AG09319 (cell line): ENCODE measurements at regions not wholly inside any gene's neighbourhood (a gene's known extent, or its start where the extent isn't known, plus 50 kb on each side); places are given as distances from the start of the nearest gene placed in this dataset.

ENCODE experiments used
- DNase-seq: peaks from one replicate; pipeline ENCODE4 v3.0.0-alpha.2; 2010; ENCODE audit warnings: low read depth; ENCODE audit errors: extremely low read depth
- CTCF ChIP-seq: IDR thresholded peaks from 2 replicates; pipeline ENCODE4 v1.5.1; 2011; ENCODE audit warnings: low read depth, mild to moderate bottlenecking, inconsistent platforms, low read length, moderate library complexity

GRCh38 chr6:72476051-72476450 lies 145.8 kb upstream of the KCNQ5 start:
- DNase-seq, result no peak
- TF ChIP-seq CTCF, result no peak

GRCh38 chr6:72476646-72477045 lies 145.2 kb upstream of the KCNQ5 start:
- no peak for DNase-seq
- TF ChIP-seq CTCF, result no peak

DNA sequence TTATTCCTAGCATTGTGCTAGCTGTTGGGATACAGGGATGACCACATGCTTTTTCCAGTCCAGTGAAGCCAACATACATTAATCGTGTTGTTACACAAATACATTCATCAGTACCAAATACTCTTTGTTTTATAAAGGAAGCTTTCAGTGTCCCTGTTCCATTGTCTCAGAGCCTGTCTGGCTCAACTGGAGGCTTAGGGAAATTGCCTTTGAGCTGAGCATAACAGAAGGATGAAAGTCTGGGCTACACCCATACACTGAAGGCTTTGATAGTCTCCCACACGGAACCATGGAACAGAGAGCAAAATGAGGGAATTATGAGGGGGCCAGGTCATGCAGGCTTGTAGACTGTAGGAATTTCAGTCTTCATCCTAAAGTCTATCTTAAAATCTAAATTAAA lies 126.4 kb upstream of the KCNQ5 start:
- no peak for TF ChIP-seq CTCF
- DNase-seq, result no peak

DNA sequence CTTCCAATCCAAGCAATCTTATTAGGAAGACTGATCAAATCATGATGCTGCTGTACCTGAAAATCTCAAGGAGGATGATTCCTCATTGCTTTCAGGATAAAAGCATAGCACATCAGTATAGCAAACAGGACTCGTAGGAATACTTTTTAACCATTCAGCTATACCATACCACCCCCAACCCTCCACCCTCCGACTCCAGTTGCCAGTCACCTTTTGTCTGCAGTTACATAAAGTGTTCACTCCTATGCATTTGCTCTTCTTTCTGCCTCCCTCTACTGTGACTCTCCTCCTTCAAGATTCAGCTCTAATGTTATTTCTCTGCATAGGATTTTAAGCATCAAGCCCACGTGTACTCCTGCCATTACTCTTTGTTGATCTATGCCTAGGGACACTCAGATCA lies 124.7 kb upstream of the KCNQ5 start:
- DNase-seq, result no peak
- no peak for TF ChIP-seq CTCF

- DNase-seq, result no peak
- TF ChIP-seq CTCF, result no peak
Measured at GRCh38 chr6:72500669-72501068, 121.2 kb upstream of the KCNQ5 start.

DNA sequence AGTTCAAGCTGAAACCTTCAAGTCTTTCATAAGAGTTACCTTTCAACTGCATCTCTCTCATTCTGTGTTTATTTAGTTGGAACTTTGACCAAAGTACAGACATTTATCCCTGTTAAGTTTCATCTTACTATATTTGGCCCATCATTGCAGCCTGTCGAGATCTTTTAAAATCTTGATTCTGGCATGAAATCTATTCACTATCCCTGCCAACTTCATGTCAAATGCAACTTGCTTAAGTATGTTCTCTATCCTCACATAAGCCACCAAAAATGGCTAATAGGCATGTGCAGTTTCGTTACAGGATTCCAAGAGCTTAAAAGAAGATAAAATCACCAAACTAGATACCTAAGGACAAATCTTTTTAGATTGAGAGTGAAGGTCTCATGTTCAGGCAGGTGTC lies 117.5 kb upstream of the KCNQ5 start:
- DNase-seq, result no peak
- no peak for TF ChIP-seq CTCF

- TF ChIP-seq CTCF, result no peak
Measured at GRCh38 chr6:72505446-72505845, 116.4 kb upstream of the KCNQ5 start.

GRCh38 chr6:72519871-72520270 lies 102.0 kb upstream of the KCNQ5 start:
- DNase-seq, result no peak
- no peak for TF ChIP-seq CTCF

More at GRCh38 chr6:72505446-72505845, 116.4 kb upstream of the KCNQ5 start:
- DNase-seq, result no peak
